WTC11 (cell line): ENCODE measurements at regions not wholly inside any gene's neighbourhood (a gene's known extent, or its start where the extent isn't known, plus 50 kb on each side); places are given as distances from the start of the nearest gene placed in this dataset.
"Not testable (repeated sequence)": the region's sequence is repeated elsewhere in the genome, so short reads cannot be mapped to it uniquely, and the experiment has no call there.

Experiments used
- ATAC-seq: fragments of 200-7000 bp; cut with Tn5 transposase; 2 replicates; pipeline ENCODE4 v1.10.0; 2021; ENCODE audit warnings: mild to moderate bottlenecking, moderate library complexity
- CTCF ChIA-PET: fragments of 300-600 bp; sonication (Branson Sonifier 250); formaldehyde crosslinking; loops from one replicate; lab custom pipeline; 2021; ENCODE audit warnings: antibody characterized with exemption; lab: Charles Lee
- POLR2A ChIA-PET: fragments of 350-600 bp; sonication (Branson Sonifier 250); formaldehyde crosslinking; loops from one replicate; lab custom pipeline; 2021; ENCODE audit warnings: antibody characterized with exemption; lab: Charles Lee
- DNase-seq: peaks from one replicate; pipeline ENCODE4 v3.0.0; 2021; ENCODE audit warnings: low spot score
- H3K27ac Mint-ChIP-seq: 2 replicates; pipeline ENCODE4 v1.8.0; 2021; ENCODE audit warnings: mixed read lengths
- H3K27me3 Mint-ChIP-seq: 2 replicates; pipeline ENCODE4 v1.8.0; 2021; ENCODE audit warnings: low read depth, mild to moderate bottlenecking, moderate library complexity, mixed read lengths
- H3K36me3 Mint-ChIP-seq: 2 replicates; pipeline ENCODE4 v1.8.0; 2021; ENCODE audit warnings: mixed read lengths
- H3K4me1 Mint-ChIP-seq: 2 replicates; pipeline ENCODE4 v1.8.0; 2022; ENCODE audit warnings: mixed read lengths
- H3K4me3 Mint-ChIP-seq: 2 replicates; pipeline ENCODE4 v1.8.0; 2021; ENCODE audit warnings: mild to moderate bottlenecking, moderate library complexity, mixed read lengths
- H3K9me3 Mint-ChIP-seq: 2 replicates; pipeline ENCODE4 v1.8.0; 2021; ENCODE audit warnings: mixed read lengths
- ARID4B ChIP-seq: sonication (generic); formaldehyde crosslinking; IDR thresholded peaks from 2 replicates; pipeline ENCODE4 v1.8.0; 2023; ENCODE audit warnings: missing genetic modification reagents, mild to moderate bottlenecking, borderline replicate concordance
- CBFB ChIP-seq: sonication (generic); formaldehyde crosslinking; IDR thresholded peaks from 2 replicates; pipeline ENCODE4 v1.8.1; 2022; ENCODE audit warnings: mild to moderate bottlenecking, low read depth, missing genetic modification reagents
- CDX4 ChIP-seq: fragments of 250-450 bp; sonication (Bioruptor Pico); IDR thresholded peaks from 2 replicates; pipeline ENCODE4 v1.9.0; 2021; ENCODE audit warnings: moderate library complexity, mild to moderate bottlenecking, inconsistent platforms, borderline replicate concordance
- E2F4 ChIP-seq: sonication (generic); formaldehyde crosslinking; IDR thresholded peaks from 2 replicates; pipeline ENCODE4 v1.8.1; 2022; ENCODE audit warnings: low read depth, mild to moderate bottlenecking, moderate library complexity, missing genetic modification reagents, borderline replicate concordance
- FOXJ3 ChIP-seq: sonication (generic); formaldehyde crosslinking; IDR thresholded peaks from 2 replicates; pipeline ENCODE4 v1.9.0; 2021; ENCODE audit warnings: missing genetic modification reagents, mild to moderate bottlenecking, borderline replicate concordance
- FOXP1 ChIP-seq: sonication (generic); formaldehyde crosslinking; IDR thresholded peaks from 2 replicates; pipeline ENCODE4 v1.8.0; 2022; ENCODE audit warnings: missing genetic modification reagents, mild to moderate bottlenecking, moderate library complexity, borderline replicate concordance
- MYBL2 ChIP-seq: sonication (generic); formaldehyde crosslinking; IDR thresholded peaks from 2 replicates; pipeline ENCODE4 v1.8.1; 2023; ENCODE audit warnings: mild to moderate bottlenecking, moderate library complexity, missing genetic modification reagents
- NFYB ChIP-seq: sonication (generic); formaldehyde crosslinking; conservative IDR thresholded peaks from 2 replicates; pipeline ENCODE4 v1.8.0; 2022; ENCODE audit warnings: low read depth, missing genetic modification reagents
- PRRX2 ChIP-seq: fragments of 250-450 bp; sonication (Bioruptor Pico); IDR thresholded peaks from 2 replicates; pipeline ENCODE4 v1.8.0; 2021; ENCODE audit warnings: mild to moderate bottlenecking
- RELA ChIP-seq: sonication (generic); formaldehyde crosslinking; IDR thresholded peaks from 2 replicates; pipeline ENCODE4 v1.8.1; 2022; ENCODE audit warnings: missing genetic modification reagents, mild to moderate bottlenecking, borderline replicate concordance
- SMAD4 ChIP-seq: sonication (generic); formaldehyde crosslinking; IDR thresholded peaks from 2 replicates; pipeline ENCODE4 v1.8.0; 2022; ENCODE audit warnings: mild to moderate bottlenecking, missing genetic modification reagents
- TP53 ChIP-seq: sonication (generic); formaldehyde crosslinking; IDR thresholded peaks from 2 replicates; pipeline ENCODE4 v1.8.1; 2023; ENCODE audit warnings: mild to moderate bottlenecking, missing genetic modification reagents
- ZNF232 ChIP-seq: sonication (generic); formaldehyde crosslinking; IDR thresholded peaks from 2 replicates; pipeline ENCODE4 v1.8.0; 2022; ENCODE audit warnings: mild to moderate bottlenecking, missing genetic modification reagents
- ZNF317 ChIP-seq: sonication (generic); formaldehyde crosslinking; IDR thresholded peaks from 2 replicates; pipeline ENCODE4 v1.8.1; 2023; ENCODE audit warnings: low read depth, mild to moderate bottlenecking, moderate library complexity, missing genetic modification reagents, borderline replicate concordance
- ZNF423 ChIP-seq: fragments of 250-450 bp; sonication (Bioruptor Pico); IDR thresholded peaks from 2 replicates; pipeline ENCODE4 v2.1.2; 2022; ENCODE audit warnings: mild to moderate bottlenecking, moderate library complexity
- TF ChIP-seq, protein P1 (sequence below): sonication (generic); formaldehyde crosslinking; conservative IDR thresholded peaks from 2 replicates; pipeline ENCODE4 v1.8.1; 2023; ENCODE audit warnings: mild to moderate bottlenecking, low read depth, missing genetic modification reagents, moderate library complexity

DNA sequence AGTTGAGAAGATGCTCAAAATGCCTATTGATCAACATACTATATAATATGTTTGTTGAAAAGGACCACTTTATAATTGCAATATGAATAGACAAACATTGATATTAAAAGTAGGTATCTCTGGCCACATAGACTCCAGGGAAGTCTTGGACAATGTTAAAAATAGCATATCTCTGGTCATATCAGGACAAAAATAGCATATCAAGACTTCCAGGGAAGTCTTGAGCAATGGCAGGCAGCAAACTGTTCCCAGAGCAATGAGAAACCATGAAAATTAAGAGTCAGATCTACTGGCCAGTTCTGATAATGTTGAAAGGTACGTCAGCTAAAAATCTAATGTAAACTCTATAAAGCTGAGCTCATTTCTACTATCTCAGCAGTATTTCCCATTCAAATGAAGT is 1130.3 kb upstream of the CITED2 start:
- ATAC-seq (no peak), DNase-seq (no peak)
- Mint-ChIP-seq H3K4me1 (no peaks in the 10 kb centered on the region), H3K27ac (no peak overlapping the region), H3K9me3 (no peaks in the 10 kb centered on the region), H3K4me3 (no peak overlapping the region), H3K36me3 (no peaks in the 10 kb centered on the region), H3K27me3 (no peaks in the 10 kb centered on the region)
- no peak for TF ChIP-seq ZNF423 (CRISPR knock-in tag)
- ChIA-PET CTCF (no interaction called here), POLR2A (no interaction called here)

DNA sequence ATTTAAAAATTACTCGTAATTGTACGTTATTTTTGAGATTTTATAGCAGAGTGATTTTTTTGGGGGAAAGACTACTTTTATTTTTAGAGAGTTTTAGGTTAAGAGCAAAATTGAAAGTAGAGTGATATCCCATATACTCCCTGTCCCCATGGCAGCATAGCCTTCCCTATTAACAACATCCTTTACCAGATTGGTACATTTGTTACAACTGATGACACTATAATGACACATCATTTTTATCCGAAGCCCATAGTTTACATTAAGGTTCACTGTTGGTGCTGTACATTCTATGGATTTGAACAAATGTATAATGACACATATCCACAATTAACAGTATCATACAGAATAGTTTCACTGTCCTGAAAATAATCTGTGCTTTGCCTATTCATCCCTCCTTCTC is 1126.4 kb upstream of the CITED2 start:
- Mint-ChIP-seq H3K36me3 (no peaks in the 10 kb centered on the region), H3K27me3 (no peaks in the 10 kb centered on the region), H3K4me1 (no peaks in the 10 kb centered on the region), H3K27ac (no peak overlapping the region), H3K4me3 (no peak overlapping the region), H3K9me3 (peaks cover 12% of the 10 kb centered on the region)
- TF ChIP-seq E2F4 (CRISPR knock-in tag) = no peak
- no peak for TF ChIP-seq MYBL2
- CTCF ChIA-PET = no interaction called here
- ATAC-seq (no peak), DNase-seq (no peak)
- POLR2A ChIA-PET = interaction anchor here (0.6 kb wide), 1 partner anchor 1010 kb away, joined by 3 read pairs; no protein-coding TSS in a partner anchor

DNA sequence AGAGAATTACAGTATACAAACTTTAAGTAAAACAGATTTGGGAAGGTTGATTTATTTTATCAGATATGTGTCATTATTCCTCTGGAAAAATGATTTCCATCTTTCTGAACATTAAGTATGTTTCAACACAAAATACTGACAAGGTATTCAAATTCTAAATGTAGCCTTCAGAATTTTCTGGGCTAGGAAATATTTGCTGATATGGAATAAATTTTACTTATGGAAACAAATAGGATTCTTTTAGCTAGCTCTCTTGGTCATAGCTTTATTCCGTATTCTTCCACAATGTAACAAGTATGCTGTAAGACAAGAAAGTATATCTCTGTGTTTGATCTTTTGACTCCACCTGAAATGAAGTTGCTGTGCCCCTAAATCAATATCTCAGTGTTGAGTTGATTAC is 1125.2 kb upstream of the CITED2 start:
- no peak for DNase-seq
- TF ChIP-seq TP53 (no peak), SMAD4 (CRISPR knock-in tag) (no peak)
- Mint-ChIP-seq H3K9me3 (peaks cover 14% of the 10 kb centered on the region), H3K36me3 (no peaks in the 10 kb centered on the region), H3K4me1 (no peaks in the 10 kb centered on the region), H3K4me3 (no peak overlapping the region), H3K27me3 (no peaks in the 10 kb centered on the region), H3K27ac (no peak overlapping the region)
- no peak for ATAC-seq
- POLR2A ChIA-PET = no interaction called here
- CTCF ChIA-PET = no interaction called here

- no peaks in the 10 kb centered on the region for H3K4me1 Mint-ChIP-seq
- H3K9me3 Mint-ChIP-seq = peaks cover 17% of the 10 kb centered on the region
- H3K27me3 Mint-ChIP-seq = no peaks in the 10 kb centered on the region
- no peaks in the 10 kb centered on the region for H3K36me3 Mint-ChIP-seq
- TF ChIP-seq ARID4B (CRISPR knock-in tag) = no peak
- TF ChIP-seq PRRX2 (CRISPR knock-in tag) = no peak
- no peak for TF ChIP-seq NFYB
- TF ChIP-seq, protein P1, sequence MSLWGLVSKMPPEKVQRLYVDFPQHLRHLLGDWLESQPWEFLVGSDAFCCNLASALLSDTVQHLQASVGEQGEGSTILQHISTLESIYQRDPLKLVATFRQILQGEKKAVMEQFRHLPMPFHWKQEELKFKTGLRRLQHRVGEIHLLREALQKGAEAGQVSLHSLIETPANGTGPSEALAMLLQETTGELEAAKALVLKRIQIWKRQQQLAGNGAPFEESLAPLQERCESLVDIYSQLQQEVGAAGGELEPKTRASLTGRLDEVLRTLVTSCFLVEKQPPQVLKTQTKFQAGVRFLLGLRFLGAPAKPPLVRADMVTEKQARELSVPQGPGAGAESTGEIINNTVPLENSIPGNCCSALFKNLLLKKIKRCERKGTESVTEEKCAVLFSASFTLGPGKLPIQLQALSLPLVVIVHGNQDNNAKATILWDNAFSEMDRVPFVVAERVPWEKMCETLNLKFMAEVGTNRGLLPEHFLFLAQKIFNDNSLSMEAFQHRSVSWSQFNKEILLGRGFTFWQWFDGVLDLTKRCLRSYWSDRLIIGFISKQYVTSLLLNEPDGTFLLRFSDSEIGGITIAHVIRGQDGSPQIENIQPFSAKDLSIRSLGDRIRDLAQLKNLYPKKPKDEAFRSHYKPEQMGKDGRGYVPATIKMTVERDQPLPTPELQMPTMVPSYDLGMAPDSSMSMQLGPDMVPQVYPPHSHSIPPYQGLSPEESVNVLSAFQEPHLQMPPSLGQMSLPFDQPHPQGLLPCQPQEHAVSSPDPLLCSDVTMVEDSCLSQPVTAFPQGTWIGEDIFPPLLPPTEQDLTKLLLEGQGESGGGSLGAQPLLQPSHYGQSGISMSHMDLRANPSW = no peak
- no peak for TF ChIP-seq CBFB (CRISPR knock-in tag)
- TF ChIP-seq FOXJ3 = no peak
- TF ChIP-seq ZNF232 (CRISPR knock-in tag) = no peak
- no peak for TF ChIP-seq FOXP1 (CRISPR knock-in tag)
- no peak for TF ChIP-seq CDX4
- TF ChIP-seq ZNF317 (CRISPR knock-in tag) = no peak
- TF ChIP-seq RELA (CRISPR knock-in tag) = no peak
- TF ChIP-seq, all 79 proteins: peak for 0
- no peak for DNase-seq
- H3K27ac Mint-ChIP-seq = no peak overlapping the region
- H3K4me3 Mint-ChIP-seq = no peak overlapping the region
- POLR2A ChIA-PET = no interaction called here
- CTCF ChIA-PET = no interaction called here
- no peak for ATAC-seq
Measured at GRCh38 chr6:140494321-140495108, 1120.1 kb upstream of the CITED2 start.

GRCh38 chr6:140493470-140493869 is 1119.0 kb upstream of the CITED2 start:
- H3K36me3 Mint-ChIP-seq, H3K4me3 Mint-ChIP-seq, POLR2A ChIA-PET, CTCF ChIA-PET, DNase-seq, H3K27ac Mint-ChIP-seq, H3K27me3 Mint-ChIP-seq, H3K4me1 Mint-ChIP-seq, ATAC-seq: not testable (repeated sequence)
- H3K9me3 Mint-ChIP-seq = peaks cover 22% of the 10 kb centered on the region
